T-helper 2 cell (primary cell): ENCODE measurements at regions not wholly inside any gene's neighbourhood (a gene's known extent, or its start where the extent isn't known, plus 50 kb on each side); places are given as distances from the start of the nearest gene placed in this dataset.

Source experiments
- DNase-seq, 5 experiments: peaks; one replicate each; pipeline versions ENCODE4 v3.0.0 to v3.0.0-alpha.2; 2012 to 2022

DNA sequence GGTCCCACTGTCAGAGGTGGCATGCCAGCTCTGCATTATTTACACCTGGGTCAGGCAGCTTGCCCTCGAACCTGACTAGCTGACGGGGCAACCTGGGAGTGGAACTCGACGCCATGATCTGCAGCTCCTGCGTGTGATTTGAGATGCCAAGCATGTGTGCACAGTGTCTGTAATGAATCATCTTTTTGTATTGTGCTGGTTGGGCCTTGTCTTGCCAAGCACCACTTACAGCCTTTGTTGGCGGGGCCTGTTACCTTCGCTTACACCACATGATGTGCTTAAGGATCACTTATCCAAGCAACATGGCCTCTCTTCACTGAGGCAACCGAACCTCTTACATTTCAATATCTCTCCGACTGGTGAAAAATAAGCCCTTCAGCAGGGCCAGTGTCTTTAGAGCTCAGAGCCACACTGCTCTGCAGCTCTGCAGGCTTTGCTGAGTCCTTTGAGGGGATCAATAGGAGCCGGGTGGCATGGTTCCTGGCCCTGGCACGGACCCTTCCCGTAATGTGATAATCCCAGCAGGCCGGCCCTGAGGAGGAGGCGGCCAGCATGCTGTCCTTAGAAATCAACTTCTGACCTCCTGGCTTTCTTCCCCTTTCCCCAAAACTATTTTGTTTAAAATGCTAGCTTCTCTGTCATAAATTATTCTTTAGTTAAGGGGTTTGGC, 297.7 kb upstream of the CD180 start:
- no peak for DNase-seq

DNA sequence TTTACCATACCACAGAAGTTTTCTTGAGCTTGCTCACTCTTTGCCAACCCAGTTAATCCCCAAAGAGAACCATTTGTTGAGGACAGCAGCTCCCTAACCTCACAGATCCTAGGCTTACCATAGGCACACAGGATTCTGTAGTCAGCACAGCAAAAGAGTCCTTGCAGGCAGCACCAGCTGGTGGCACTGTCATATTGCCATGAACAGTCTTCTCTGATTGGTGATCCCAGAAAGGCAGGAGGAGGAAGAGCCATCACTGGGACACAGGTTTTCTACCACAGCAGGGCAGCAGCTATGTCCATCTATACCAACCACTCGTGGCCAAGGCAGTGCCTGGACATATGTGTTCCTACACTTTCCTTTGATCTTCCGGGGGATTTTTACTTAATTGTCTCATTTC, 297.1 kb upstream of the CD180 start:
- DNase-seq: peak in 1 of 5 experiments; percentile 7

DNA sequence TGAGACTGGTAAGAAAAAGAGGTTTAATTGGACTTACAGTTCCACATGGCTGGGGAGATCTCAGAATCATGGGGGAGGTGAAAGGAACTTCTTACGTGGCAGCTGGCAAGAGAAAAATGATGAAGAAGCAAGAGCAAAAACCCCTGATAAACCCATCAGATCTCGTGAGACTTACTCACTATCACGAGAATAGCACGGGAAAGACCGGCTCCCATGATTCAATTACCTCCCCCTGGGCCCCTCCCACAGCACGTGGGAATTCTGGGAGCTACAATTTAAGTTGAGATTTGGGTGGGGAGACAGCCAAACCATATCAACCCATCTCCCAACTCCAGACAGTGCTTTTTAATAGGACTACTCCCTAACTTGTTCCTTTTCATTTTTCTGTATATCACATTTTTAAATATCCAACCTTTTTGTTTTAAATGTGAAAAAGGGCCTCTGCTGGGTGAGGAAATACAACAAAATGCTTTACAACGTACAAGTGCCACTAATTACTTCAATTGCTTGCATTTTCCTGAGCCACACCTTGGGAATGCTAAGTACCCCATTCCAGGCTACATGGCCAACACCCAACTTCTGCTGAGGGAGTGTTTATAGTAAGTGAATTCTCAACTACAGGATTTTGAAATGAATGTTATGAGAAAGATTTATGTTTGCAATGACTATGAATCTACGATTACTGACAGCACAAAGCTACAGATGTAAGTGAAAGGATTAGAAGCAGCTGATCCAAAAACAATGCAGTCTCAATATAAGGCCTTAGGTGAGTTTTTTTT, 294.1 kb upstream of the CD180 start:
- DNase-seq: no peak

DNA sequence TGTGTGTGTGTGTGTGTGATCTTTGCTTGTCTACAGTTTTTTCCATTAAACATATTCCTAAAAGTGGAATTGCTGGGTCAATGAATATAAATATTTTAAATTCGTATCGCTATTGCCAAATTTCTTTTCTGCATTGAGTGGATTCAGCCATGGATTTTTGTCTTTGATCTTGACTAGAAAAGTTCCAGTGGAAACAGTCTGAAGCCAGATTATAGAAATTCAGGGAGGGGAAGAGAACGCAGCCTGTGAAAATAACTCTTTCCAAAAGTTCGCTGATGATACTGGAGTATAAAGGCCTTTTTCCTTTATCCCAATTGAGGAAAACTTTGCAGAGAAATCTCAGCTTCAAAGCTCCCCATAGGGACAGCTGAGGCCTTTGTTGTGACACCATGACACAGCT, 292.3 kb upstream of the CD180 start:
- no peak for DNase-seq

DNA sequence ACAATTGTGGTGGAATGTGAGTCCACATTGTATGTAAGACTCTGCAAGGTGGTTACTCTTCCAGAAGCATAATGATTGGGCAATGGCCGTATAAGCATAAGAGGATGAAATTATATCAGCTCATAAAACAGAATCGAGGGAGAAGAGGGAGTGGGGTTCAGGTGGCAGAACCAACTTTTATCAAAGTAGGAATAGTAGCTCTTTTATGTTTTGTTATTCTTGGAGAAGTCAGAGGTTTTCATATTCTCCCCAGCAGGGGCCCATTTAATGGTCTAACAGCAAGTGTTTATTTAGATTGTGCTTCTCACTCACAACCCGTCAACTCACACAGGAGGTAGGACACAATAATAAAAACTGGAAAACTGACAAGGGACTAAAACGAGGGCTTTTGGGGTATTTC, 291.3 kb upstream of the CD180 start:
- DNase-seq: no peak

DNA sequence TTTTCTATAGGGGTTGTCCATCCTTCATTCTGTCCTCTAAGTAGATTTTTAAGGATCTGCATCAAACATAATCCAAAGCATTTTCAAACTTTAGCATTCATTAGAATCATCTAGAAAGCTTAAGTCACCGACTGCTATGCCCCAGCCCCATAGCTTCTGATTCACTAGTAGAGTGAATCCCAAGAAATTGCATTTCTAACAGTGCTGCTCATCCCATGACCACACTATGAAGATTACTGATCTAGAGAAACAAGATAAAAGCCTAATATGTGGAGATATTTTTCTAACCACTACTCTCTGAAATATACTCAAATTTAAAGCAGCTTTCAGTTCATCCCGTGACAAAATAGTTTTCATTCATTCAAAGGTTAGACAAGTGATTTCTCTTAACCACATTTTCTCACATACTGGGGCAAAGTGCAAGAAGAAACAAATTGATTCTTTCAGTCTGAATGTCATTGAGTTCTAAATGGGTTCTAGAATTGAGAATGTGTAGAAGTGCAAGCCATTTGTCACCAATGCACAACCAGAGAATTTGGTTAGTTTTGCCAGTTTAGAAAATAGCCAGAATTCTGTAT, 286.9 kb upstream of the CD180 start:
- peak in 1 of 5 experiments; percentile 53 for DNase-seq

DNA sequence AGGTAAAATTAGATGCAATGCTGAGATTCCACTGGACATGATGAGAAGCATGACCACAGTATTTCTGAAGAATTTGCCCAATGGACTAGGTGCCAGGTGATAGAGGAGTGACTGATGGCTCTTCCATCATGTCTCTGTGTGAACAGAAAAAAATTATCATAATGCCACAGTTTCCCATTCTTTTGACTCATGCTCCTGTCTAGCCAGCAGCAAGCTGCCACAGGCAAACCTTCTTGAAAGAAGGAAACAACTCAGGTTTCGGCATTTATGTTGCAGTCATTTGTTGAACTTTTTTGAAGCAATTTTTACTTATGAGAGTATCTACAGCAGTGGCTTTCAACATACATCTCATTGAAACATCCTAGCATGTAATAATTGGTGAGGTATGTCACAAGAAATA, 284.8 kb upstream of the CD180 start:
- no peak for DNase-seq

DNA sequence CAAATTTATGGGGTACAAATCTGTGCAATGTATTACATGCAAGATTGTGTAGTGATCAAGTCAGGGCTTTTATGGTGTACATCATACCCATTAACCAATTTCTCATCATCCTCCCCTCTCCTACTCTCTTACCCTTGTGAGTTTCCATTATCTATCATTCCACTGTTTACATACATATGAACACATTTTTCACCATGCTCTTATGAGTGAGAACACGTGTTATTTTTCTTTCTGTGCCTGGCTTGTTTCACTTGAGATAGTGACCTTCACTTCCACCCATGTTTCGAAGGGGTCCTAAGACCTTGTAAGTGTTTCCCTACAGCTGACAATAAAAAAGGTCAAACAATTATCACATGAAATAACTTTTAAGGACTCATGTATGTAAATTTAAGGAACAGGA, 281.7 kb upstream of the CD180 start:
- no peak for DNase-seq

DNA sequence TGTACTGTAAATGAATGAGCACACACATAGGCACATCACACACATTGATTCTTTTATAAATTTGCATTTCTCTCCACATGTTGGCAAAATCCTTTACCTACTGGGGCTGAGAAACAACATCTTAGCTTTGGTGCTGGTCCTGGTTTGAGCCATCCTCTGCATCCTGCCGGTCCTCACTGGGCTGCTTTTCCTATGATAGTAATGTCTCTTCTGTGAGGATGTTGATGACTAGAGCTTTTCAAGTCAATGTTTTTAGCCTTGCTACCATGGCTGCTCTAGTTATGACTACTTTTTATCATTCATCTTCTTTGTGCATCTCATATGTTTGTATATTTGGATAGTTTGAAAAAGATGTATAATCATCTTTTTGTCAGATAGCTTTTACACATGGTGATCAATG, 280.4 kb upstream of the CD180 start:
- DNase-seq: no peak

DNA sequence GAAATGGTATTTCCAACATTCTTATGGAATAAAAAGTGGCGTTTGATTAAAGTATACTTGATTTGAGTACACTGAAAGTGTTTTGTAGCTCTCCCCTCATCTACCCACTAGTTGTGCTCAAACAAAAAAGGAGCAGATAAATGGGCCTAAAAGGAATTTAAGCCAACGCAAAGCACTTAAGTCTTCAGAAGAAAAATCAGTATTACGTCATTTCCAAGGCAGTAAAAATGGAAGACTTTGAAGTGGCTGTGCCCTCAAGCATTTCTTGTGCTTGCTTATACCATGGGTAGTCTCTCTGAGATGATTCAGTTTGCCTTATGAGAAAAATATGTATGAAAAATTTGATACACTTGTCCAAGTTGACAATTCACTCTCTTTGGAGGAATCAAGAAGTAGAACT, 279.9 kb upstream of the CD180 start:
- no peak for DNase-seq

DNA sequence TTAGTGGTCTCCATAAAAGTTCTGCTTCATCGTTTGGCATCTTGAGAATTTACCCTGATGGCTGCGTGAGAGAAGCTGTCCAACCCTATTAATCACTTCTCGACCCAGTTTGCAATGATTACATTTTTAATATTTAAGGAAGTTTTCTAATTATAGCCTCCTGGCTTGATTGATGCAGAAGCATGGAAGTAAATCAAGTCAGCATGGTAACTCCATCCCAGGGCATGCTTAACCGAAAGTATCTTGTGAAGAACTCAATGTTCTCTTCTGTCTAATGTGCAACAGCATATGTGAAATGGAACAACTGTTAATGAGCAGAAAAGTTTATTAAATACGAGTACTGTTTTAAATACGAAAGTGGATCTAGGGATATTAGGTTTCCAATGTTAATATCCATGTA, 278.9 kb upstream of the CD180 start:
- no peak for DNase-seq

DNA sequence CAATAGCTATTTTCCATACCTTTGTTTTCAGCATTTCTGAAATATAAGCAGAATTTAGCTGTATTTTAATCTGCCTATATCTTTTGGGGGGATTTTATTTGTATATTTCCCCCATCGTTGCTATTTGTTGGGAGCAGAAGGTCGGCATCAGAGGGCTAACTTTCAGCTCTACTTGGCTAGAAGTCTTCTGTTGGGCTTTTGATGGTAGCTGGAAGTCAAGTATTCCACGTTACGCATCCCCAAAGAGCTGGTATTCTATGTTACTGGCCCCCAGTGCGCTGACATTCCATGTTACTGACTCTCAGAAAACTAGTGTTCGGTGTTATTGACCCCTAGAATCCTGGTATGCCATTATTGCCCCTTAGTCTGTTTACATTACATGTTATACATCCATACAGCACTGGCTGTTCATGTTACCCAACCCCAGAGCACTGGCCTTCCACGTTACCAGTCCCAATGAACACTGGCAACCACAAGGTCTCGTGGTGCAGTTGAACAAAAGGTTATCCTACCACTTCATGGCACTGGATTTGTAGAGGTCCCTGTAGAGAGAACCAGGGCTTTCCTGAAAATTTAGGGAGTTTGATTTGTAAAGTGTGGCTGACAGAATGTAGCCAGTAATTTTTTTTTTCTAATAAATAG, 278.1 kb upstream of the CD180 start:
- DNase-seq: no peak

DNA sequence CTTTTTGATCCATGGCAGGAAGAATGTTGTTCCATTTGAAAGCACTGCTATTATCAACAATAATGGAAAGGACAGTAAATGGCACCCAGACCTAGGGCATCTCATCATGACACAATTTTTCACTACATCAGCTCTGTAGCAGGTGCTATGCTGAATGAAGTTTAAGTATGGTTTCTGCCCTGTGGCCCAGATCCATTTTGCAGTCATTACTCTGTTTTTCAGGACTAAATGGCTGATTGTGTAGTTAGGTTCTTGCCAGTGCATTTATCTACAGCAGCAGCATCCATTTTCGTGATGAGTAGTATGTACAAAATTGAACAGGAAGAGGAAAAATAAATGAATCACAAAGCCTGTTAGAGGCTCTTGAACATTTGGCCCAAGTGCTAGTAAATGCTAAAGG, 270.5 kb upstream of the CD180 start:
- DNase-seq: no peak

DNA sequence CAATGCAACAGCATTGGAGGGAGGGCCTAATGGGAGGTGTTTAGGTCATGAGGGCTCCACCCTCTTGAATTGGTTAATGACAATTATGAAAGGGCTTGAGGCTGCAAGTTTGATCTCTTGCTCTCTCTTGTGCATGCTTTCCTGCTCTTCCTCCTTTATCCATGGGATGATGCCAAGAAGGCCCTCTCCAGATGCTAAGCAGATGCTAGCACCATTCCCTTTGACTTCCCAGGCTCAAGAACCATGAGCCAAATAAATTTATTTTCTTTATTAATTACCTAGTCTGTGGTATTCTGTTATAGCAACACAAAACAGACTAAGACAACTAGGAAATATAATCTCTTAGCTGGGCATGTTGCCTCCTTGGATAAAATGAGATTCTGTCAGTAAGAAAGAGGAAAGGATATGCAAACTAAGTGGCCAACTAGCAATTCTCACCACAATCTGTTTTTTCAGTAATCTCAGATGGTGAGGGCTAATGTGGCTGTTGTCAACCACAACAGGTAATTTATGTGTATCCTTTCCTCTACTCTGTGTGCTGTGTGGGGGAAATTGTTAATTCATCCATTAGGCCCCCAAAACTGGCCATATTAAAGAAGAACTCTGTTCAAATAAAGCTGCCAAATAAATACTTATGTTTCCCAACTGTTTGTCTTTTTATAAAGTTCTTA, 269.1 kb upstream of the CD180 start:
- DNase-seq: no peak

DNA sequence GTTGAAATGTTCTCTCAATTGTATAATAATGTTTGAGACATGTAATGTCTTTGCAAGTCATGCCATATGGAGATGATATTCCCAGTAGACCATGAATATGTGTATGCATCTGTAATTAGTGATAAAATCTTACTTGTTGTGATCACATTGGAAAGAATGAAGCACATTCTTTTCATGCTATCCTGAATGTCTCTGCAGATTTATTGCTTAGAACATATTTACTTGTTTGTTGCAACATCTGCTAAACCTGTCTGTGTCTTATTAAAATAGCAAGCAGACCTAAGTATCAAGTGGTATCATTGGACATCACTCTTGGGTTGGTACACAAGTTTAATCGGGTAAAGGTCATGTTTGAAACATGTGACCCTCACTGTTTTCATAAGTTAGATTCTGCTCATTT, 265.5 kb upstream of the CD180 start:
- DNase-seq: no peak

DNA sequence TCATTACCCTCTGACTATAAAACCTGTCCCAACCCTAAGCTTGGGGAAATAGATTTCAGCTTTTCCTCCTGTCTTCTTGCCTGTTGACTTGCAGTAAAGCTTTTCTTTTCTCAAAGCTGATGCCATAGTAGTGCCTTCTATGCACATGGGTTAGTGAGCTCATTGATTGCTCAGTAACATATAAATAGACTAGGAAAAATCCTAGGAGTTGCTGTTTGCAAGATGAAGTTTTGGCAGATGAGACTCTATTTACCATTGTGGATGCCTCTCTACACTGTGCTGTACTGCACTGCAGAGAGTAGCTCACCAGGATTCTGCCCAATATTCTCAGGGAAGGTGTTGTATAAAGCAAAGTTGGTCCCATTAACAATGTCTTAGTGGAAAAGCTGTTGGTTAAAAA, 262.7 kb upstream of the CD180 start:
- no peak for DNase-seq

DNA sequence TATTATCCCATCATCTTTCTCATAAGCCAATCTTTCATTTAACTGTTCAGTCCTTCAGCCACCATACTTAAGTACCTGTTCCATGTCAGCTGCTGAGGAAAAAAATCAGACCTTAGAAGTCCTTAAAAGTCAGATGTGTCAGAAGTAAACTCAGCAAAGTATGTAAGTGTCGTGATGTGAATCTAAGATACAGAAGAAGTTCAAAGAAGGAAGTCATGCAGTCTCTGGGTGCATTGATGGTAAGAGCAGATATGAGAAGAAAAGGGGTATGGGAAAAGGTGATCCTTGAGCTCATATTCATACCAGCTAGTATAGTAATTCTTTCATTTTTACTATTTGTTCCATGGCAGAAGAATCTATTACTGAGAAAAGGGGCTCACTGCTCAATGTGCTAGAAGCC, 259.4 kb upstream of the CD180 start:
- DNase-seq: peak in 1 of 5 experiments; percentile 13

DNA sequence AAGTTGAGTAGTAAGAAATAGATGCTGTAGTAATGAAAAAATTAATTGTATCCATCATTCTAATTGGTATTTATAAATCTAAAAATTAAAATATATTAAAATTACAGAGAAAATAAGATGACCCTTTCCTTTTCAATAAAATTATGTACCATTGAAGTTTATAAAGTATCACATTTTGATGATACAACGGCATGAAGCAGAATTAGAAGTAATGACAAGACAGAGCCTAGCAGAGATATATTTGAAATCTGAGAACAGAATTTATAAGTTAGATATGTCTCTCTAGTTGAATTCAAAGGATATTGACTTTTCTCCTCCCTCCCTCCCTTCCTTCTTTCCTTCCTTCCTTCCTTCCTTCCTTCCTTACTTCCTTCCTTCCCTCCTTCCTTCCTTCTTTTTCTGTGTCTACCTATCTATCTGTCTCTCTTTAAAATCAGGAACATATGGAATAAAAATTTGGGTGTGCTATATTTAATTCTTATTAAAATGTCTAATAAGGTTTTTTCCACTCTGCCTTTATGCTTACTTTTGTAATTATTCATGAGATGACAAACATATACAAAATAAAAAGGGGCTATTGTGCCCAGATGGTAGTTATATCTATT, 258.5 kb upstream of the CD180 start:
- no peak for DNase-seq

DNA sequence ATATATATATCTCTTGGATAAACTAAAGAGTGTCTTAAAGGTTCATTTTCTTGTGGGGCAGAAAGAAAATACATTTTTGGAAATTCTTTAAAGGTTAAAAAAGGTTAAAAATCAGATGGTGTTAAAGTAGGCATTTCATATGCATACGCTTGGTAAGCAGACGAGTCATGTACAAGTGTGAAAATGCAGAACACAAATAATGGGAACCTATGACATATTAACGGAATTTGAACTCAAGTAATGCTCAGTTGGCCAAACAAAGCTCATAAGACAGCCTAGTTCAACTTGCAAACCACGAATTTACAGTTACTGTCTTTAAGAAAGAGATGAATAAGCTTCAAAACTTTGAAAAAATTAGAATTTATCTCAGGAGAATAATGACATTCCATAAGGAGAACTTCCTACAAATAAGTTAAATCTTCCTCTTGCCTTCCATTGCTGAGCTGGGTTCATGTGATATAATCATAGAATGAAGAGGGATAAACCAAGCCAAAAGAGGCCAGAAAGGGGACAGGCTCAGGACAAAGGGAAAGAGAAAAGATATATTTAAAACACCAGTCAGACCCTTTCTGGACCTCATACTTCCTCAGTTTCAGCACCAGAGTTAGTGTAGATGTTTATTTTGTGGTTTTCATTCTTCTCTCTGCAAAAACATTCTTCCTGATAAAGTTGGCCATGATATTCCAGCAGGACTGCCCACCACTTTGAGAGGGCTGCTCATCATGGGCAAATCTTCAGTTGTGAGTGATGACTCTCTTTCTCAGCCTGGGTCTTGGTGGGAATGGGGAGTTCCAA, 256.7 kb upstream of the CD180 start:
- DNase-seq: no peak

DNA sequence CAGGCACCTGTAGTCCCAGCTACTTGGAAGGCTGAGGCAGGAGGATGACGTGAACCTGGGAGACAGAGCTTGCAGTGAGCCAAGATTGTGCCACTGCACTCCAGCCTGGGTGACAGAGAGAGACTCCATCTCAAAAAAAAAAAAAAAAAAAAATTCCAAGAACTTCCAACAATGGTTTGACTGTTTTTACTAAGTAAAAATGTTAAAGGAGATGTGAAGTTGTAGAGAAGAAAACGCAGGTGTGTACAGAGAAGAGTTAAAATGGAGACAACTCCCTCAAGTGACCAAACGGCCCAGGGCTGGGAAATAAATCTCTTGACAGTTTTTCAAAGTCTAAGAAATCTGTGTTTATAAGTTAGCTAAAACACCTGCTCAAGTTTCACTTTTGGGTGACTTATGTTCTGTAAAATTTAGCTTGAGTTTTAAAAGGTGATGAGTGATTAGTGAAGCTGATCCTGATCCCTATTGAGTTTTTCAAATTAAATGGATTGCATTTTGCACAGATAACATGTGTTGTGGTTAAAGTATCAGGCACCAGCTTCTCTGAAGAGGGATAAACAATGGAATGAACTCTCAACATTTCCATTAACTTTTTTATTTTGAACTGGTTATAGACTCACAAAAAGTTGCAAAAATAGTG, 255.2 kb upstream of the CD180 start:
- DNase-seq: no peak

DNA sequence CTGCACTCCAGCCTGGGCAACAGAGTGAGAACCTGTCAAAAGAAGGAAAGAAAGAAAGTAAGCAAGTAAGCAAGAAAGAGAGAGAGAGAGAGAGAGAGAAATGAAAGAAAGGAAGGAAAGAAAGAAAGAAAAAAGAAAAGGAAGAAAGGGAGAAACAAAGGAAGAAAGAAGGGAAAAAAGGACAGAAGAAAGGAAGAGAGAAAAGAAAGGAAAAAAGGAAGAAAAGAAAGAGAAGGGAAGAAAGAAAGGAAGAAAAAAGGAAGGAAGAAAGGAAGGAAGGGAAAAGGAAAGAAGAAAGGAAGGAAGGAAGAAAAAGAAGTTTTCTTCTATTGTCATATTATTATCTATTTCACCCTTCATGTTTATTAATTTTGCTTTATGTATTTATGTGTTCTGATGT, 251.1 kb upstream of the CD180 start:
- no peak for DNase-seq
